PC-9 (cell line): ENCODE measurements at regions not wholly inside any gene's neighbourhood (a gene's known extent, or its start where the extent isn't known, plus 50 kb on each side); places are given as distances from the start of the nearest gene placed in this dataset.

ENCODE experiments used
- BruUV-seq: library from RNA; stranded (reverse); fragments of 400-500 nt; replicated peaks from 2 replicates; lab custom pipeline; 2021; lab: Mats Ljungman, UMichigan
- CTCF ChIA-PET: fragments of 300-600 bp; sonication (Branson Sonifier 250); formaldehyde crosslinking; loops from one replicate; lab custom pipeline; 2022; ENCODE audit warnings: antibody characterized with exemption; lab: Charles Lee
- POLR2A ChIA-PET: fragments of 300-600 bp; sonication (Branson Sonifier 250); formaldehyde crosslinking; loops from one replicate; lab custom pipeline; 2022; ENCODE audit warnings: antibody characterized with exemption; ENCODE audit not compliant: unreplicated experiment; lab: Charles Lee
- DNase-seq, 2 experiments: peaks; one replicate each; pipeline versions ENCODE4 v3.0.0 to v3.0.0-alpha.2; 2015 to 2022; ENCODE audit warnings: mixed read lengths in 1 of 2
- H2AFZ ChIP-seq: fragments of 200-600 bp; sonication (generic); 2 replicates; pipeline ENCODE4 v1.8.1; 2017; ENCODE audit warnings: antibody characterized with exemption
- H3F3A ChIP-seq: fragments of 200-600 bp; sonication (generic); 2 replicates; pipeline ENCODE4 v1.8.1; 2017; ENCODE audit warnings: antibody characterized with exemption, mild to moderate bottlenecking, low read depth; ENCODE audit not compliant: insufficient read depth
- H3K27ac ChIP-seq: fragments of 200-600 bp; sonication (generic); 2 replicates; pipeline ENCODE4 v1.6.1; 2016; ENCODE audit warnings: mixed run types
- H3K27me3 ChIP-seq: fragments of 200-600 bp; sonication (generic); 2 replicates; pipeline ENCODE4 v1.6.1; 2016; ENCODE audit warnings: low read depth, mixed run types; ENCODE audit not compliant: insufficient read depth
- H3K36me3 ChIP-seq: fragments of 200-600 bp; sonication (generic); 2 replicates; pipeline ENCODE4 v1.6.1; 2016; ENCODE audit warnings: low read depth, mixed run types
- H3K4me1 ChIP-seq: fragments of 200-600 bp; sonication (generic); replicated peaks from 2 replicates; pipeline ENCODE4 v1.6.1; 2016; ENCODE audit warnings: mixed run types; ENCODE audit not compliant: insufficient read depth
- H3K4me2 ChIP-seq: fragments of 200-600 bp; sonication (generic); 2 replicates; pipeline ENCODE4 v1.6.1; 2017; ENCODE audit warnings: mixed run types
- H3K4me3 ChIP-seq: fragments of 200-600 bp; sonication (generic); 2 replicates; pipeline ENCODE4 v1.6.1; 2016; ENCODE audit warnings: mixed run types
- H3K79me2 ChIP-seq: fragments of 200-600 bp; sonication (generic); 2 replicates; pipeline ENCODE4 v1.6.1; 2017; ENCODE audit warnings: low read depth, mixed run types
- H3K9me2 ChIP-seq: fragments of 200-600 bp; sonication (generic); 2 replicates; pipeline ENCODE4 v1.8.1; 2017; ENCODE audit warnings: mild to moderate bottlenecking; ENCODE audit not compliant: insufficient read depth
- H3K9me3 ChIP-seq: fragments of 200-600 bp; sonication (generic); 2 replicates; pipeline ENCODE4 v1.8.1; 2016; ENCODE audit warnings: low read depth; ENCODE audit not compliant: insufficient read depth
- H4K20me1 ChIP-seq: fragments of 200-600 bp; sonication (generic); 2 replicates; pipeline ENCODE4 v1.8.1; 2017; ENCODE audit not compliant: insufficient read depth
- EZH2 ChIP-seq: fragments of 200-600 bp; sonication (generic); IDR thresholded peaks from 2 replicates; pipeline ENCODE4 v1.8.0; 2017; ENCODE audit warnings: antibody characterized with exemption, low read depth
- intact Hi-C: fragments of 100-400 bp; cut with micrococcal nuclease; formaldehyde crosslinking; loops from one replicate; pipeline ENCODE4 v1.10.0; 2022; ENCODE audit not compliant: unreplicated experiment
- TF ChIP-seq, protein P1 (sequence below): fragments of 200-600 bp; sonication (generic); conservative IDR thresholded peaks from 2 replicates; pipeline ENCODE4 v1.6.1; 2017; ENCODE audit warnings: mixed run types, antibody characterized with exemption, mild to moderate bottlenecking, moderate library complexity

GRCh38 chr18:22641958-22642357 lies 224.2 kb upstream of the CTAGE1 start:
- H3K36me3 ChIP-seq, result no peaks in the 10 kb centered on the region
- H4K20me1 ChIP-seq, result no peaks in the 10 kb centered on the region
- ChIA-PET POLR2A (no interaction called here), CTCF (no interaction called here)
- H3K4me3 ChIP-seq, result no peak overlapping the region
- no peak overlapping the region for H3K27ac ChIP-seq
- no peaks in the 10 kb centered on the region for H3K27me3 ChIP-seq
- TF ChIP-seq, protein P1, sequence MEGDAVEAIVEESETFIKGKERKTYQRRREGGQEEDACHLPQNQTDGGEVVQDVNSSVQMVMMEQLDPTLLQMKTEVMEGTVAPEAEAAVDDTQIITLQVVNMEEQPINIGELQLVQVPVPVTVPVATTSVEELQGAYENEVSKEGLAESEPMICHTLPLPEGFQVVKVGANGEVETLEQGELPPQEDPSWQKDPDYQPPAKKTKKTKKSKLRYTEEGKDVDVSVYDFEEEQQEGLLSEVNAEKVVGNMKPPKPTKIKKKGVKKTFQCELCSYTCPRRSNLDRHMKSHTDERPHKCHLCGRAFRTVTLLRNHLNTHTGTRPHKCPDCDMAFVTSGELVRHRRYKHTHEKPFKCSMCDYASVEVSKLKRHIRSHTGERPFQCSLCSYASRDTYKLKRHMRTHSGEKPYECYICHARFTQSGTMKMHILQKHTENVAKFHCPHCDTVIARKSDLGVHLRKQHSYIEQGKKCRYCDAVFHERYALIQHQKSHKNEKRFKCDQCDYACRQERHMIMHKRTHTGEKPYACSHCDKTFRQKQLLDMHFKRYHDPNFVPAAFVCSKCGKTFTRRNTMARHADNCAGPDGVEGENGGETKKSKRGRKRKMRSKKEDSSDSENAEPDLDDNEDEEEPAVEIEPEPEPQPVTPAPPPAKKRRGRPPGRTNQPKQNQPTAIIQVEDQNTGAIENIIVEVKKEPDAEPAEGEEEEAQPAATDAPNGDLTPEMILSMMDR, result no peak
- TF ChIP-seq EZH2, result no peak
- H3K79me2 ChIP-seq, result no peaks in the 10 kb centered on the region
- no peaks in the 10 kb centered on the region for H3K9me2 ChIP-seq
- DNase-seq, result no peak
- H2AFZ ChIP-seq, result no peak overlapping the region
- intact Hi-C loops, result no loop called here
- no TSS peak for BruUV-seq
- H3K9me3 ChIP-seq, result no peaks in the 10 kb centered on the region
- no peaks in the 10 kb centered on the region for H3F3A ChIP-seq
- H3K4me2 ChIP-seq, result no peak overlapping the region
- peaks cover 18% of the 10 kb centered on the region; the same call in 1 of the 2 replicates for H3K4me1 ChIP-seq

DNA sequence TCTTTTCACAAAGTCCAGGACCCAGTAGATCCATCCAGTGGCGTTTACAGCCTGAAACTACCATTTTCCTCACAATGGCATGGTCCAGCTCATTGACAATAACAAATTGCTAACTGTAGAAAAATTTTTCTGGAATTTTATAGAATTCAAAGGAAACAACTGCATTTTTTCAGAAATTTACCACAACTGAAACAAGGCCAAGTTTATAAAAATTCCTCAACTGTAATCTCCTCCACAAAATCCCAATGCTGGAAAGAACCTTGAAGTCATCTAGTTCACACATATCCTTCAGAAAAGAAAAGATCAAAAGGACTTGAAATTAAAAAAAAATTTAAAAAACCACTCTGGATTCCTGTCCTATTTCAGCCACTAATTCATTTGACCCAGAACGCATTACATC lies 226.0 kb upstream of the CTAGE1 start:
- Histone ChIP-seq H3K79me2 (no peaks in the 10 kb centered on the region), H3K4me2 (no peak overlapping the region), H3K27me3 (no peaks in the 10 kb centered on the region), H3K36me3 (no peaks in the 10 kb centered on the region), H4K20me1 (no peaks in the 10 kb centered on the region), H3K9me2 (no peaks in the 10 kb centered on the region), H3F3A (no peaks in the 10 kb centered on the region), H2AFZ (no peak overlapping the region), H3K4me3 (no peak overlapping the region), H3K4me1 (peaks cover 7% of the 10 kb centered on the region; the same call in 1 of the 2 replicates), H3K9me3 (no peaks in the 10 kb centered on the region), H3K27ac (no peak overlapping the region)
- ChIA-PET CTCF (interaction anchor here (0.6 kb wide), 1 partner anchor 1043 kb away, joined by 3 read pairs; no protein-coding TSS in a partner anchor), POLR2A (no interaction called here)
- intact Hi-C loops, result no loop called here
- no peak for TF ChIP-seq EZH2
- TF ChIP-seq, protein P1, result no peak
- BruUV-seq, result no TSS peak
- DNase-seq, result no peak

GRCh38 chr18:22650247-22650646 lies 232.5 kb upstream of the CTAGE1 start:
- H3K9me3 ChIP-seq, result no peaks in the 10 kb centered on the region
- no peak overlapping the region for H3K4me2 ChIP-seq
- no peaks in the 10 kb centered on the region for H3K27me3 ChIP-seq
- H3K9me2 ChIP-seq, result no peaks in the 10 kb centered on the region
- H4K20me1 ChIP-seq, result no peaks in the 10 kb centered on the region
- no peaks in the 10 kb centered on the region for H3K36me3 ChIP-seq
- ChIA-PET POLR2A (no interaction called here), CTCF (no interaction called here)
- no peak for DNase-seq
- TF ChIP-seq, protein P1, result no peak
- no peak for TF ChIP-seq EZH2
- no peak overlapping the region for H3K4me3 ChIP-seq
- intact Hi-C loops, result no loop called here
- H2AFZ ChIP-seq, result no peak overlapping the region
- H3K79me2 ChIP-seq, result no peaks in the 10 kb centered on the region
- no peak overlapping the region for H3K27ac ChIP-seq
- BruUV-seq, result no TSS peak
- H3F3A ChIP-seq, result no peaks in the 10 kb centered on the region
- H3K4me1 ChIP-seq, result no peaks in the 10 kb centered on the region
